ENCODE measurements at regions not wholly inside any gene's neighbourhood (a gene's known extent, or its start where the extent isn't known, plus 50 kb on each side); places are given as distances from the start of the nearest gene placed in this dataset.

DNA sequence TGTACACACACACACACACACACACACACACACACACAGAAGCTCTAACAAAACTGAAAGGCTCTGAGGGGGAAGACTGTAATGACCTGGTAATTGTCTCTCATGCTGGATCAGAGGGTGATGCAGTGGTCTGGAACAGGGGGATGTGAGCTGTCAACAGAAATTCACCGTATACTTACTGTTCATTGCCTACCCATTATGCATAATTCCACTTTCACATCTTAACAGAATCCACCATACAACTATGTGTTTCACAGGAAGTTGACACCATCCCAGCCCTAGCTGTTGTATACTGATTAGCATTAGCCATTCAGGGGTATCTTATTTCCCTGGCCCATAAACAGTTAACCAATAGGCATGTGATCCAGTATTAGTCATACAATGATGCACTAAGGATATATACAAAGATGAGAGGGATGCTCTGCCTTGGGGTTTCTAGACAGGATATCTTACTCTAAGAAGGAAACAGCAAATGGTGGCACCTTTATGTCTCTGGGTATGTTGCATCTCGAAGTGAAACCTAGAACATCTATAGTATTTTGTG is 396.5 kb upstream of the BRINP1 start:
- TF ChIP-seq, protein P1, sequence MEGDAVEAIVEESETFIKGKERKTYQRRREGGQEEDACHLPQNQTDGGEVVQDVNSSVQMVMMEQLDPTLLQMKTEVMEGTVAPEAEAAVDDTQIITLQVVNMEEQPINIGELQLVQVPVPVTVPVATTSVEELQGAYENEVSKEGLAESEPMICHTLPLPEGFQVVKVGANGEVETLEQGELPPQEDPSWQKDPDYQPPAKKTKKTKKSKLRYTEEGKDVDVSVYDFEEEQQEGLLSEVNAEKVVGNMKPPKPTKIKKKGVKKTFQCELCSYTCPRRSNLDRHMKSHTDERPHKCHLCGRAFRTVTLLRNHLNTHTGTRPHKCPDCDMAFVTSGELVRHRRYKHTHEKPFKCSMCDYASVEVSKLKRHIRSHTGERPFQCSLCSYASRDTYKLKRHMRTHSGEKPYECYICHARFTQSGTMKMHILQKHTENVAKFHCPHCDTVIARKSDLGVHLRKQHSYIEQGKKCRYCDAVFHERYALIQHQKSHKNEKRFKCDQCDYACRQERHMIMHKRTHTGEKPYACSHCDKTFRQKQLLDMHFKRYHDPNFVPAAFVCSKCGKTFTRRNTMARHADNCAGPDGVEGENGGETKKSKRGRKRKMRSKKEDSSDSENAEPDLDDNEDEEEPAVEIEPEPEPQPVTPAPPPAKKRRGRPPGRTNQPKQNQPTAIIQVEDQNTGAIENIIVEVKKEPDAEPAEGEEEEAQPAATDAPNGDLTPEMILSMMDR (IDR thresholded peaks at IDR 0.05) = no peak
- no peak for TF ChIP-seq POLR2A (IDR thresholded peaks at IDR 0.05)
